IMR-90 (cell line): ENCODE measurements at regions not wholly inside any gene's neighbourhood (a gene's known extent, or its start where the extent isn't known, plus 50 kb on each side); places are given as distances from the start of the nearest gene placed in this dataset.

Source experiments
- ATAC-seq: fragments of 200-7000 bp; cut with Tn5 transposase; 2 replicates; pipeline ENCODE4 v1.9.1; 2020; ENCODE audit warnings: low read depth, mild to moderate bottlenecking, moderate library complexity
- BruUV-seq: library from RNA; stranded (reverse); fragments of 400-500 nt; replicated peaks from 2 replicates; lab custom pipeline; 2021; lab: Mats Ljungman, UMichigan
- CTCF ChIA-PET: fragments of 300-600 bp; formaldehyde crosslinking; extraction: SDS; loops from one replicate; lab custom pipeline; 2021; ENCODE audit warnings: antibody characterized with exemption; lab: Yijun Ruan, JAX
- POLR2A ChIA-PET: fragments of 300-600 bp; sonication (Branson Sonifier 250); formaldehyde crosslinking; loops from one replicate; lab custom pipeline; 2022; ENCODE audit warnings: antibody characterized with exemption; ENCODE audit not compliant: unreplicated experiment; lab: Charles Lee
- DNase-seq: peaks from one replicate; pipeline ENCODE4 v3.0.0; 2013
- H2AFZ ChIP-seq: replicated peaks from 2 replicates; pipeline ENCODE3; 2013; ENCODE audit warnings: low read length, mild to moderate bottlenecking; ENCODE audit not compliant: poor library complexity
- H2AK5ac ChIP-seq: 2 replicates; pipeline ENCODE4 v1.6.1; 2013; ENCODE audit warnings: low read depth, low read length, inconsistent platforms
- H2AK9ac ChIP-seq: replicated peaks from 2 replicates; pipeline ENCODE3; 2013; ENCODE audit warnings: mild to moderate bottlenecking, low read depth, low read length, moderate library complexity; ENCODE audit not compliant: poor library complexity
- H2BK120ac ChIP-seq: 2 replicates; pipeline ENCODE4 v1.6.1; 2013; ENCODE audit warnings: low read depth, low read length, inconsistent platforms
- H2BK15ac ChIP-seq: 3 replicates; pipeline ENCODE4 v1.6.1; 2013; ENCODE audit warnings: low read depth, low read length, inconsistent platforms
- H2BK20ac ChIP-seq: 2 replicates; pipeline ENCODE4 v1.6.1; 2013; ENCODE audit warnings: low read depth, mild to moderate bottlenecking, inconsistent platforms, low read length, moderate library complexity
- H2BK5ac ChIP-seq: 2 replicates; pipeline ENCODE4 v1.6.1; 2013; ENCODE audit warnings: mild to moderate bottlenecking, low read depth, low read length, inconsistent platforms; ENCODE audit not compliant: poor library complexity, severe bottlenecking
- H3K14ac ChIP-seq: replicated peaks from 2 replicates; pipeline ENCODE4 v1.6.1; 2013; ENCODE audit warnings: low read depth, low read length, inconsistent platforms
- H3K18ac ChIP-seq: 2 replicates; pipeline ENCODE4 v1.6.1; 2013; ENCODE audit warnings: low read depth, low read length, control low read depth
- H3K23ac ChIP-seq: 2 replicates; pipeline ENCODE4 v1.6.1; 2013; ENCODE audit warnings: low read depth, low read length, inconsistent platforms
- H3K27ac ChIP-seq: 2 replicates; pipeline ENCODE4 v1.5.1; 2013; ENCODE audit warnings: mild to moderate bottlenecking, control low read depth, low read length; ENCODE audit not compliant: insufficient read depth
- H3K27me3 ChIP-seq: 2 replicates; pipeline ENCODE4 v1.6.1; 2013; ENCODE audit warnings: low read length; ENCODE audit not compliant: control insufficient read depth, insufficient read depth
- H3K36me3 ChIP-seq: 2 replicates; pipeline ENCODE4 v1.6.1; 2013; ENCODE audit warnings: low read length, mixed read lengths; ENCODE audit not compliant: control insufficient read depth, insufficient read depth
- H3K4ac ChIP-seq: 2 replicates; pipeline ENCODE4 v1.6.1; 2013; ENCODE audit warnings: low read depth, low read length, inconsistent platforms
- H3K4me1 ChIP-seq: 2 replicates; pipeline ENCODE4 v1.6.1; 2013; ENCODE audit warnings: low read length, mixed read lengths; ENCODE audit not compliant: control insufficient read depth, insufficient read depth
- H3K4me2 ChIP-seq: 2 replicates; pipeline ENCODE4 v1.6.1; 2013; ENCODE audit warnings: low read depth, mild to moderate bottlenecking, control low read depth, low read length, moderate library complexity
- H3K4me3 ChIP-seq: 2 replicates; pipeline ENCODE4 v1.5.1; 2013; ENCODE audit warnings: low read depth, mild to moderate bottlenecking, control low read depth, low read length, moderate library complexity; ENCODE audit not compliant: insufficient read depth
- H3K56ac ChIP-seq: 2 replicates; pipeline ENCODE4 v1.6.1; 2013; ENCODE audit warnings: low read length, inconsistent platforms; ENCODE audit not compliant: insufficient read depth; ENCODE audit errors: extremely low read depth
- H3K79me1 ChIP-seq, 2 experiments: 2 replicates each; pipeline ENCODE4 v1.6.1; 2013; ENCODE audit warnings: low read length in 2 of 2, inconsistent platforms in 1 of 2, low read depth in 1 of 2
- H3K9ac ChIP-seq: 2 replicates; pipeline ENCODE4 v1.6.1; 2013; ENCODE audit warnings: low read depth, low read length, control low read depth
- H3K9me1 ChIP-seq: 2 replicates; pipeline ENCODE4 v1.6.1; 2013; ENCODE audit warnings: low read length, inconsistent platforms; ENCODE audit not compliant: insufficient read depth
- H3K9me3 ChIP-seq: 2 replicates; pipeline ENCODE4 v1.6.1; 2013; ENCODE audit warnings: low read length; ENCODE audit not compliant: control insufficient read depth, insufficient read depth
- H4K20me1 ChIP-seq: 2 replicates; pipeline ENCODE4 v1.6.1; 2013; ENCODE audit warnings: low read length, inconsistent platforms; ENCODE audit not compliant: insufficient read depth
- H4K5ac ChIP-seq: 2 replicates; pipeline ENCODE4 v1.6.1; 2013; ENCODE audit warnings: mild to moderate bottlenecking, low read depth, low read length, control low read depth
- H4K8ac ChIP-seq, 2 experiments: 2 replicates each; pipeline ENCODE4 v1.6.1; 2013; ENCODE audit warnings: low read depth in 2 of 2, low read length in 2 of 2, control low read depth in 1 of 2, inconsistent platforms in 1 of 2
- H4K91ac ChIP-seq: 2 replicates; pipeline ENCODE4 v1.6.1; 2013; ENCODE audit warnings: low read depth, low read length, inconsistent platforms; ENCODE audit not compliant: insufficient read depth
- CHD1 ChIP-seq: IDR thresholded peaks from 2 replicates; pipeline ENCODE4 v1.6.1; 2012; ENCODE audit warnings: low read depth, low read length, improper control_type of control experiment
- MAZ ChIP-seq: IDR thresholded peaks from 2 replicates; pipeline ENCODE4 v1.6.1; 2012; ENCODE audit warnings: low read depth, mild to moderate bottlenecking, low read length, improper control_type of control experiment, moderate library complexity, borderline replicate concordance
- RCOR1 ChIP-seq: IDR thresholded peaks from 2 replicates; pipeline ENCODE4 v1.6.1; 2012; ENCODE audit warnings: mild to moderate bottlenecking, low read length, improper control_type of control experiment; ENCODE audit not compliant: insufficient replicate concordance
- RFX5 ChIP-seq: IDR thresholded peaks from 2 replicates; pipeline ENCODE4 v1.8.0; 2012; ENCODE audit warnings: low read depth, mild to moderate bottlenecking, low read length, moderate library complexity
- dilution Hi-C: fragments of 300-500 bp; cut with HindIII; formaldehyde crosslinking; loops from one replicate; pipeline ENCODE4 v1.14.3; 2018; ENCODE audit warnings: low sequenced_read_pairs; ENCODE audit not compliant: unreplicated experiment
- in situ Hi-C: fragments of 300-500 bp; cut with MboI; formaldehyde crosslinking; loops from 3 replicates; pipeline ENCODE4 v1.14.3; 2019; ENCODE audit warnings: low sequenced_read_pairs, inconsistent platforms, mixed read lengths
- intact Hi-C: fragments of 100-400 bp; cut with micrococcal nuclease; formaldehyde crosslinking; loops from 2 replicates; pipeline ENCODE4 v1.10.0; 2022
- TF ChIP-seq, protein P1 (sequence below): fragments of 150-350 bp; IDR thresholded peaks from 2 replicates; pipeline ENCODE4 v1.6.1; 2016; ENCODE audit warnings: low read depth, mild to moderate bottlenecking, low read length, moderate library complexity, borderline replicate concordance

DNA sequence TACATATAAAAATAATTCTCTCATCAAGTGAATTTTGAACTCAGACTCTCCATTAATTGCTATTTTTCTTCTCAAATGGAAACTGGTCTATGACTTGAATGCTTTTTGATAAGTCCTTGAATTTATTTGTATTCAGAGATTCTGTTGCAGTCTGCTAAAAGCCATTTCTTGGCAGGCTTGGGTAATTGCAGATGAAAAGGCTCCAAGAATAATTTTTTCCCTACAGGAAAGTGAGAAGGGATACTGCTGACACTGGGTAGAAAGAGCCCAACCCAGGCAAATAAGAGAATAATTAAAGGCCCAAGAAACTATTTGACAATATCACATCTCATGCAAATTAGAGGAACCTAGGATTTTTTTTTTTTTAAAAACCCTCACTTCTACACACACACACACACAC, 246.5 kb upstream of the DDI1 start:
- DNase-seq (no peak), ATAC-seq (no peak)
- intact Hi-C loops (no loop called here), in situ Hi-C loops (no loop called here), dilution Hi-C loops (no loop called here)
- Histone ChIP-seq H3K27ac (no peak overlapping the region), H2AFZ (no peak overlapping the region), H3K4ac (no peak overlapping the region), H2BK120ac (no peak overlapping the region), H3K4me3 (no peak overlapping the region), H2BK5ac (no peak overlapping the region), H2AK9ac (no peak overlapping the region), H3K4me2 (no peak overlapping the region), H3K79me1 (no peaks in the 10 kb centered on the region), H4K20me1 (no peaks in the 10 kb centered on the region), H3K9me1 (no peaks in the 10 kb centered on the region), H3K14ac (no peak overlapping the region), H2BK15ac (no peak overlapping the region), H2BK20ac (no peak overlapping the region), H2AK5ac (no peak overlapping the region), H3K18ac (no peak overlapping the region), H3K56ac (no peak overlapping the region), H4K5ac (no peak overlapping the region), H3K4me1 (no peaks in the 10 kb centered on the region), H3K27me3 (no peaks in the 10 kb centered on the region), H3K23ac (no peak overlapping the region), H3K9me3 (peaks cover 2% of the 10 kb centered on the region; the same call in 1 of the 2 replicates), H3K9ac (no peak overlapping the region), H3K36me3 (no peaks in the 10 kb centered on the region), H4K91ac (no peak overlapping the region), H4K8ac (no peak overlapping the region)
- POLR2A ChIA-PET: no interaction called here
- BruUV-seq: no TSS peak
- TF ChIP-seq RCOR1 (no peak), MAZ (no peak), CHD1 (no peak), RFX5 (no peak)
- TF ChIP-seq, protein P1, sequence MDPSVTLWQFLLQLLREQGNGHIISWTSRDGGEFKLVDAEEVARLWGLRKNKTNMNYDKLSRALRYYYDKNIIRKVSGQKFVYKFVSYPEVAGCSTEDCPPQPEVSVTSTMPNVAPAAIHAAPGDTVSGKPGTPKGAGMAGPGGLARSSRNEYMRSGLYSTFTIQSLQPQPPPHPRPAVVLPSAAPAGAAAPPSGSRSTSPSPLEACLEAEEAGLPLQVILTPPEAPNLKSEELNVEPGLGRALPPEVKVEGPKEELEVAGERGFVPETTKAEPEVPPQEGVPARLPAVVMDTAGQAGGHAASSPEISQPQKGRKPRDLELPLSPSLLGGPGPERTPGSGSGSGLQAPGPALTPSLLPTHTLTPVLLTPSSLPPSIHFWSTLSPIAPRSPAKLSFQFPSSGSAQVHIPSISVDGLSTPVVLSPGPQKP: no peak
- CTCF ChIA-PET: interaction anchor here (0.5 to 0.6 kb wide), 2 partner anchors 37 to 850 kb away, joined by 4 to 6 read pairs; no protein-coding TSS in a partner anchor
